Endothelial cell of umbilical vein (primary cell): ENCODE measurements at regions not wholly inside any gene's neighbourhood (a gene's known extent, or its start where the extent isn't known, plus 50 kb on each side); places are given as distances from the start of the nearest gene placed in this dataset.

Source experiments
- BruUV-seq: library from RNA; stranded (reverse); fragments of 400-500 nt; replicated peaks from 2 replicates; lab custom pipeline; 2021; lab: Mats Ljungman, UMichigan
- CTCF ChIA-PET: fragments of 300-600, 350-600 bp; sonication (Branson Sonifier 250); formaldehyde crosslinking; loops from one replicate; lab custom pipeline; 2021; ENCODE audit warnings: antibody characterized with exemption, inconsistent platforms; lab: Charles Lee
- POLR2A ChIA-PET: fragments of 300-600, 350-600 bp; sonication (Branson Sonifier 250); formaldehyde crosslinking; loops from one replicate; lab custom pipeline; 2021; ENCODE audit warnings: antibody characterized with exemption, inconsistent platforms; lab: Charles Lee
- DNase-seq: peaks from one replicate; pipeline ENCODE4 v3.0.0-alpha.2; 2011; ENCODE audit warnings: low read depth, low spot score
- FAIRE-seq: peaks from 2 replicates; lab custom pipeline; 2011; peaks lifted over from hg19 to GRCh38; lab: Jason Lieb, UNC
- H2AFZ ChIP-seq: 2 replicates; pipeline ENCODE4 v1.6.0; 2012; ENCODE audit warnings: low read depth, low read length, control low read depth, inconsistent platforms
- H3K27ac ChIP-seq: 2 replicates; pipeline ENCODE4 v1.5.1; 2011; ENCODE audit warnings: low read depth, mild to moderate bottlenecking, control low read depth, low read length, moderate library complexity; ENCODE audit not compliant: insufficient read depth
- H3K27me3 ChIP-seq, 2 experiments: 2 replicates each; pipeline versions ENCODE4 v1.6.0 to v1.6.1; 2011; ENCODE audit warnings: low read length in 2 of 2, mixed read lengths in 1 of 2; ENCODE audit not compliant: control insufficient read depth in 2 of 2, insufficient read depth in 2 of 2
- H3K36me3 ChIP-seq, 2 experiments: 2 replicates in 1 of 2; 3 replicates in 1 of 2; pipeline ENCODE4 v1.5.1; 2011; ENCODE audit warnings: low read length in 2 of 2, mild to moderate bottlenecking in 1 of 2, moderate library complexity in 1 of 2; ENCODE audit not compliant: control insufficient read depth in 2 of 2, insufficient read depth in 2 of 2; ENCODE audit errors: extremely low read depth in 1 of 2
- H3K4me1 ChIP-seq: 3 replicates; pipeline ENCODE4 v1.5.1; 2011; ENCODE audit warnings: mild to moderate bottlenecking, low read length; ENCODE audit not compliant: control insufficient read depth, insufficient read depth; ENCODE audit errors: extremely low read depth
- H3K4me2 ChIP-seq: 2 replicates; pipeline ENCODE4 v1.6.1; 2011; ENCODE audit warnings: low read length, control low read depth, mixed read lengths; ENCODE audit not compliant: insufficient read depth
- H3K4me3 ChIP-seq, 3 experiments: fragments of 200-600 bp in 1 of 3; sonication (generic), shearing (Covaris generic) in 1 of 3; replicated peaks in 1 of 3; 2 replicates each; pipeline ENCODE4 v1.5.1; 2011 to 2016; ENCODE audit warnings: control low read depth in 3 of 3, low read length in 3 of 3, mild to moderate bottlenecking in 2 of 3, inconsistent platforms in 1 of 3, low read depth in 1 of 3, moderate library complexity in 1 of 3; ENCODE audit not compliant: insufficient read depth in 1 of 3
- H3K79me2 ChIP-seq: 2 replicates; pipeline ENCODE4 v1.6.0; 2012; ENCODE audit warnings: low read length, inconsistent platforms; ENCODE audit not compliant: control insufficient read depth, insufficient read depth
- H3K9ac ChIP-seq: replicated peaks from 2 replicates; pipeline ENCODE3; 2011; ENCODE audit warnings: low read length, control low read depth; ENCODE audit not compliant: insufficient read depth; ENCODE audit errors: extremely low read depth
- H3K9me1 ChIP-seq: replicated peaks from 3 replicates; pipeline ENCODE4 v1.6.0; 2011; ENCODE audit warnings: mild to moderate bottlenecking, low read length; ENCODE audit not compliant: control insufficient read depth, insufficient read depth; ENCODE audit errors: extremely low read depth
- H3K9me3 ChIP-seq: replicated peaks from 2 replicates; pipeline ENCODE4 v1.5.1; 2012; ENCODE audit warnings: low read length, inconsistent platforms; ENCODE audit not compliant: control insufficient read depth, insufficient read depth
- H4K20me1 ChIP-seq: replicated peaks from 2 replicates; pipeline ENCODE3; 2011; ENCODE audit warnings: mild to moderate bottlenecking, low read length; ENCODE audit not compliant: control insufficient read depth, insufficient read depth; ENCODE audit errors: extremely low read depth
- CTCF ChIP-seq, 2 donors: IDR thresholded peaks; 1 replicate in 1 of 2; 2 replicates in 1 of 2; pipeline ENCODE4 v1.5.1; 2011; ENCODE audit warnings: low read length in 2 of 2, mild to moderate bottlenecking in 2 of 2, moderate library complexity in 2 of 2, control low read depth in 1 of 2, inconsistent platforms in 1 of 2, low read depth in 1 of 2; ENCODE audit not compliant: insufficient read depth in 1 of 2; ENCODE audit errors: extremely low read depth in 1 of 2
- FOS ChIP-seq: IDR thresholded peaks from 2 replicates; pipeline ENCODE4 v1.6.1; 2011; ENCODE audit warnings: mild to moderate bottlenecking, low read length, moderate library complexity, borderline replicate concordance; ENCODE audit not compliant: insufficient read depth
- GATA2 ChIP-seq: IDR thresholded peaks from 2 replicates; pipeline ENCODE4 v1.7.0; 2011; ENCODE audit warnings: low read depth, mild to moderate bottlenecking, moderate library complexity, mixed read lengths, low read length; ENCODE audit not compliant: insufficient read length, insufficient read depth
- MYC ChIP-seq: IDR thresholded peaks from one replicate; pipeline ENCODE4 v1.6.1; 2011; ENCODE audit warnings: mild to moderate bottlenecking, low read depth, low read length
- POLR2A ChIP-seq: IDR thresholded peaks from 2 replicates; pipeline ENCODE4 v1.6.1; 2012; ENCODE audit warnings: low read depth, mild to moderate bottlenecking, control low read depth, low read length
- POLR2AphosphoS5 ChIP-seq: IDR thresholded peaks from 2 replicates; pipeline ENCODE4 v1.6.1; 2012; ENCODE audit warnings: low read depth, mild to moderate bottlenecking, control low read depth, low read length, moderate library complexity; ENCODE audit not compliant: insufficient read depth
- dilution Hi-C: fragments of 300-500 bp; cut with MboI; formaldehyde crosslinking; loops from one replicate; pipeline ENCODE4 v1.15.0; 2019; ENCODE audit warnings: low sequenced_read_pairs; ENCODE audit not compliant: extremely low pct_ligation_motif_present
- intact Hi-C: fragments of 100-400 bp; cut with micrococcal nuclease; formaldehyde crosslinking; loops from one replicate; pipeline ENCODE4 v1.10.0; 2022
- TF ChIP-seq, protein P1 (sequence below): IDR thresholded peaks from 2 replicates; pipeline ENCODE4 v1.6.1; 2011; ENCODE audit not compliant: insufficient read depth, insufficient read length

DNA sequence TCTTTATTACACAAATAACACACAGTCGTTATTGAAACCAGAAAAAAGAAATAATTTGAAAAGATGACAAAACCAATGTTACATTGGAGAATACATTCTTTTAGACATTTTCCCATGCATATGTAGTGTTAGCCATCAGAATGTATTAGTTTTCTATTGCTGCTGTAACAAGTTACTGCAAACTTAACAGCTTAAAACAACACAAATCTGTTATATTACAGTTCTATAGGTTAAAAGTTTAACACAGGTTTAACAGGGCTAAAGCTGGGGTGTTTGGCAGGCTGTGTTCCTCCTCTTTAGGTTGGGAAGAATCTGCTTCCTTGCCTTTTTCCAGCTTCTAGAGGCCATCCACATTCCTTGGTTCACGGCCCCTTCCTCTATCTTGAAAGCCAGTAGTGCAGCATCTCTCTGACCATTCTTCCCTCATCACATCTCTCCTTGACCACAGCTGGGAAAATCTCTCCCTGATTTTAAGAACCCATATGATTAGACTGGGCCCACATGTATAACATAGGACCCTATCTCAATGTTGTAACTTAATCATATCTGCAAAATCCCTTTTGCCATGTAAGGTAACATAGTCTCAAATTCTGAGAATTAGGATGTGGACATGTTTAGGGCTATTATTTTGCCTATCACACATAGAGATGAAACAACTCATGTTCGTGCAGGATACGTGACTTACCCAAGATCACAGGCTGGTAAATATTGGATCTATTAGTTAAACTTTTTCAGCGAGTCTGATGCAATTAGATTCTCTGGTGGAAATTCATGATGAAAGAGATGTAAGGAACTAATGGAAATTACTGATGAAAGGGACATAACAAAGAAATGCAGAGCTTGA, 145.4 kb upstream of the TMEM170B start:
- no peaks in the 10 kb centered on the region for H3K27me3 ChIP-seq
- H3K4me2 ChIP-seq, result no peak overlapping the region
- TF ChIP-seq FOS, result no peak
- no peak for TF ChIP-seq CTCF (IDR thresholded peaks at IDR 0.05; ENCODE audit: extremely low read depth in 1 of 2, insufficient read depth in 1 of 2, low read depth in 1 of 2, low read length in 2 of 2)
- TF ChIP-seq POLR2A, result no peak
- TF ChIP-seq GATA2, result no peak
- no peak for TF ChIP-seq MYC
- TF ChIP-seq POLR2AphosphoS5, result no peak
- TF ChIP-seq, protein P1, sequence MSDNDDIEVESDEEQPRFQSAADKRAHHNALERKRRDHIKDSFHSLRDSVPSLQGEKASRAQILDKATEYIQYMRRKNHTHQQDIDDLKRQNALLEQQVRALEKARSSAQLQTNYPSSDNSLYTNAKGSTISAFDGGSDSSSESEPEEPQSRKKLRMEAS, result no peak
- CTCF ChIA-PET, result no interaction called here
- no peak for FAIRE-seq
- no peaks in the 10 kb centered on the region for H3K9me3 ChIP-seq
- H3K4me3 ChIP-seq, result no peak overlapping the region
- peaks cover 28% of the 10 kb centered on the region for H3K4me1 ChIP-seq
- H4K20me1 ChIP-seq, result no peaks in the 10 kb centered on the region
- H3K79me2 ChIP-seq, result no peaks in the 10 kb centered on the region
- BruUV-seq, result no TSS peak
- no peaks in the 10 kb centered on the region for H3K36me3 ChIP-seq
- no peak overlapping the region for H2AFZ ChIP-seq
- no peak overlapping the region for H3K9ac ChIP-seq
- no peak overlapping the region for H3K27ac ChIP-seq
- H3K9me1 ChIP-seq, result no peaks in the 10 kb centered on the region
- POLR2A ChIA-PET, result no interaction called here
- intact Hi-C loops, result no loop called here
- no peak for DNase-seq
- dilution Hi-C loops, result no loop called here
